A549 (cell line): ENCODE measurements at regions not wholly inside any gene's neighbourhood (a gene's known extent, or its start where the extent isn't known, plus 50 kb on each side); places are given as distances from the start of the nearest gene placed in this dataset.

Experiments
- ATAC-seq, 2 experiments: fragments of 200-7000 bp in 1 of 2; fragments of >200 bp in 1 of 2; cut with Nextera tagmentation in 1 of 2; cut with Tn5 transposase in 1 of 2; 3 replicates each; pipeline versions ENCODE4 v1.8.0 to v1.9.1; 2018 to 2020; ENCODE audit warnings: mild to moderate bottlenecking in 1 of 2, moderate library complexity in 1 of 2
- CTCF ChIA-PET: fragments of 300-600 bp; sonication (Branson Sonifier 250); formaldehyde crosslinking; extraction: SDS; loops from one replicate; lab custom pipeline; 2021; ENCODE audit warnings: antibody characterized with exemption, inconsistent platforms; lab: Yijun Ruan, JAX
- POLR2A ChIA-PET: fragments of 350-600 bp; formaldehyde crosslinking; extraction: SDS; loops from one replicate; lab custom pipeline; 2021; ENCODE audit warnings: antibody characterized with exemption, inconsistent platforms; lab: Yijun Ruan, JAX
- DNase-seq, 2 experiments: peaks; one replicate each; pipeline versions ENCODE4 v3.0.0 to v3.0.0-alpha.2; 2011 to 2016; ENCODE audit warnings: low read depth in 1 of 2, low spot score in 1 of 2
- FAIRE-seq: peaks from 2 replicates; lab custom pipeline; 2011; peaks lifted over from hg19 to GRCh38; lab: Jason Lieb, UNC
- H3K27ac ChIP-seq, 2 experiments: fragments of >200 bp; sonication (Bioruptor Twin); formaldehyde crosslinking; 3 replicates each; pipeline ENCODE4 v1.5.1; 2016 to 2017
- H3K4me1 ChIP-seq: fragments of >200 bp; sonication (Bioruptor Twin); formaldehyde crosslinking; 3 replicates; pipeline ENCODE4 v1.6.1; 2016
- H3K4me2 ChIP-seq: fragments of >200 bp; sonication (Bioruptor Twin); formaldehyde crosslinking; 3 replicates; pipeline ENCODE4 v1.6.1; 2016
- H3K4me3 ChIP-seq: fragments of >200 bp; sonication (Bioruptor Twin); formaldehyde crosslinking; 3 replicates; pipeline ENCODE4 v1.5.1; 2016
- H3K9me3 ChIP-seq: fragments of >200 bp; sonication (Bioruptor Twin); formaldehyde crosslinking; 3 replicates; pipeline ENCODE4 v1.6.1; 2016
- CBX8 ChIP-seq: fragments of 200-600 bp; sonication (generic); IDR thresholded peaks from 2 replicates; pipeline ENCODE4 v1.6.1; 2016
- CEBPB ChIP-seq, 2 experiments: fragments of >200 bp in 1 of 2; sonication (Bioruptor Twin) in 1 of 2; formaldehyde crosslinking in 1 of 2; IDR thresholded peaks; 2 replicates each; pipeline ENCODE4 v1.6.1; 2012 to 2016
- EHF ChIP-seq: fragments of 250-450 bp; sonication (Bioruptor Pico); IDR thresholded peaks from 2 replicates; pipeline ENCODE4 v1.5.0; 2020; ENCODE audit warnings: mild to moderate bottlenecking
- EHMT2 ChIP-seq: fragments of 200-600 bp; sonication (generic); IDR thresholded peaks from 2 replicates; pipeline ENCODE4 v1.6.1; 2016; ENCODE audit warnings: antibody characterized with exemption, low read depth, mild to moderate bottlenecking, moderate library complexity
- HOXB13 ChIP-seq: fragments of 250-450 bp; sonication (Bioruptor Pico); IDR thresholded peaks from 2 replicates; pipeline ENCODE4 v1.5.0; 2020; ENCODE audit warnings: low read depth, mild to moderate bottlenecking, moderate library complexity
- HOXB5 ChIP-seq: fragments of 250-450 bp; sonication (Bioruptor Pico); IDR thresholded peaks from 2 replicates; pipeline ENCODE4 v1.5.0; 2020; ENCODE audit warnings: mild to moderate bottlenecking, moderate library complexity
- KDM1A ChIP-seq: fragments of 200-600 bp; sonication (generic); IDR thresholded peaks from 2 replicates; pipeline ENCODE4 v1.6.1; 2016; ENCODE audit warnings: low read depth, mild to moderate bottlenecking
- KDM5A ChIP-seq: fragments of 200-600 bp; sonication (generic); IDR thresholded peaks from 2 replicates; pipeline ENCODE4 v1.6.1; 2016; ENCODE audit warnings: antibody characterized with exemption, mild to moderate bottlenecking
- MYC ChIP-seq: IDR thresholded peaks from 2 replicates; pipeline ENCODE4 v1.6.1; 2012; ENCODE audit warnings: mild to moderate bottlenecking, inconsistent platforms, low read length, improper control_type of control experiment, borderline replicate concordance
- POLR2A ChIP-seq: IDR thresholded peaks from 2 replicates; pipeline ENCODE4 v1.6.1; 2012; ENCODE audit warnings: mild to moderate bottlenecking, low read length
- RAD21 ChIP-seq, 2 experiments: fragments of >200 bp in 1 of 2; sonication (Bioruptor Twin) in 1 of 2; formaldehyde crosslinking in 1 of 2; IDR thresholded peaks in 1 of 2; conservative IDR thresholded peaks in 1 of 2; 2 replicates in 1 of 2; 3 replicates in 1 of 2; pipeline ENCODE4 v1.6.1; 2012 to 2018; ENCODE audit warnings: inconsistent platforms in 1 of 2
- SREBF2 ChIP-seq: fragments of 450-650 bp; IDR thresholded peaks from 2 replicates; pipeline ENCODE4 v1.6.1; 2014; ENCODE audit warnings: mild to moderate bottlenecking, moderate library complexity
- ZC3H11A ChIP-seq: fragments of 450-650 bp; IDR thresholded peaks from 2 replicates; pipeline ENCODE4 v1.6.1; 2014; ENCODE audit warnings: antibody characterized with exemption, mild to moderate bottlenecking
- WGBS: methylation state at CpG from one replicate; pipeline ENCODE4 v1.1.6; 2017; ENCODE audit errors: missing lambda C conversion rate; 5-methylcytosine and 5-hydroxymethylcytosine counted together
- TF ChIP-seq, protein P1 (sequence below): fragments of 200-600 bp; sonication (generic); IDR thresholded peaks from 2 replicates; pipeline ENCODE4 v1.6.1; 2016; ENCODE audit warnings: antibody characterized with exemption, mild to moderate bottlenecking, moderate library complexity
- TF ChIP-seq, protein P2 (sequence below): fragments of 450-650 bp; IDR thresholded peaks from 2 replicates; pipeline ENCODE4 v1.6.1; 2014; ENCODE audit warnings: antibody characterized with exemption
- TF ChIP-seq, protein P3 (sequence below): fragments of 250-450 bp; sonication (Bioruptor Pico); IDR thresholded peaks from 2 replicates; pipeline ENCODE4 v1.5.0; 2021; ENCODE audit warnings: mild to moderate bottlenecking, moderate library complexity, borderline replicate concordance
- TF ChIP-seq, protein P4 (sequence below): fragments of 150-350 bp; IDR thresholded peaks from 2 replicates; pipeline ENCODE4 v1.6.1; 2014; ENCODE audit warnings: low read depth, mild to moderate bottlenecking, low read length
- TF ChIP-seq, protein P5 (sequence below): fragments of >200 bp; sonication (Bioruptor Twin); formaldehyde crosslinking; IDR thresholded peaks from 2 replicates; pipeline ENCODE4 v1.6.1; 2016

DNA sequence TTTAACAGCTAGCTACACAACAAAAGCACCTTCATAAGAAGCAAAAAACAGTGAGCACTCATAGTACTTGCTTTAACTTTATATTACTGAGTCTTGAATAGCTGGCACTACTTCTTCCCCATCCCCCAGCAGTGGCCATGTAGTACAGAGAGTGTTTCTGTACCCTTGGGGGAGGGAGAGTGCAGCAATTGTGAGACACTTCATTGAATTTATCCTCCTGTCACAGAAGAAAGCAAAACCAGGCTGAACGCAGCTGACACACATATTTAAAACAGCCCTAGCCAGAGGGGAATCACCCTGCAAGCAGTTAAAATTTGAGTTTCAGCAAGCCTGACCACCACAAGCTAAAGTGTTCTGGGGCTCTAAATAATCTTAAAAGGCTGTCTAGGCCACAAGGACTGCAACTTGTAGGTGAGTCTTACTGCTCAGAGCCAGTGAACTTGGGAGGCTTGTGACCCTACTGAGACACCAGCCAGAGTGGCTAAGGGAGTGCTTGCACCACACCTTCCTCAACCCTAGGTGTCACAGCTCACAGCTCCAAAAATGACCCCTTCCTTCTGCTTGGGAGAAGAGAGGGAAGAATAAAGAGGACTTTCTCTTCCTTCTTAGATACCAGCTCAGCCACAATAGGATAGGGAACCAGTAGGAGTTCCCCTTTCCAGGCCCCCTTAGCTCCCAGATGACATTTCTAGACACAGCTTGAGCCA is 97.7 kb upstream of the MEOX2 start:
- FAIRE-seq, result no peak
- POLR2A ChIA-PET, result no interaction called here
- CTCF ChIA-PET, result no interaction called here
- no peaks in the 10 kb centered on the region for H3K9me3 ChIP-seq
- no peaks in the 10 kb centered on the region for H3K4me1 ChIP-seq
- TF ChIP-seq, protein P1, sequence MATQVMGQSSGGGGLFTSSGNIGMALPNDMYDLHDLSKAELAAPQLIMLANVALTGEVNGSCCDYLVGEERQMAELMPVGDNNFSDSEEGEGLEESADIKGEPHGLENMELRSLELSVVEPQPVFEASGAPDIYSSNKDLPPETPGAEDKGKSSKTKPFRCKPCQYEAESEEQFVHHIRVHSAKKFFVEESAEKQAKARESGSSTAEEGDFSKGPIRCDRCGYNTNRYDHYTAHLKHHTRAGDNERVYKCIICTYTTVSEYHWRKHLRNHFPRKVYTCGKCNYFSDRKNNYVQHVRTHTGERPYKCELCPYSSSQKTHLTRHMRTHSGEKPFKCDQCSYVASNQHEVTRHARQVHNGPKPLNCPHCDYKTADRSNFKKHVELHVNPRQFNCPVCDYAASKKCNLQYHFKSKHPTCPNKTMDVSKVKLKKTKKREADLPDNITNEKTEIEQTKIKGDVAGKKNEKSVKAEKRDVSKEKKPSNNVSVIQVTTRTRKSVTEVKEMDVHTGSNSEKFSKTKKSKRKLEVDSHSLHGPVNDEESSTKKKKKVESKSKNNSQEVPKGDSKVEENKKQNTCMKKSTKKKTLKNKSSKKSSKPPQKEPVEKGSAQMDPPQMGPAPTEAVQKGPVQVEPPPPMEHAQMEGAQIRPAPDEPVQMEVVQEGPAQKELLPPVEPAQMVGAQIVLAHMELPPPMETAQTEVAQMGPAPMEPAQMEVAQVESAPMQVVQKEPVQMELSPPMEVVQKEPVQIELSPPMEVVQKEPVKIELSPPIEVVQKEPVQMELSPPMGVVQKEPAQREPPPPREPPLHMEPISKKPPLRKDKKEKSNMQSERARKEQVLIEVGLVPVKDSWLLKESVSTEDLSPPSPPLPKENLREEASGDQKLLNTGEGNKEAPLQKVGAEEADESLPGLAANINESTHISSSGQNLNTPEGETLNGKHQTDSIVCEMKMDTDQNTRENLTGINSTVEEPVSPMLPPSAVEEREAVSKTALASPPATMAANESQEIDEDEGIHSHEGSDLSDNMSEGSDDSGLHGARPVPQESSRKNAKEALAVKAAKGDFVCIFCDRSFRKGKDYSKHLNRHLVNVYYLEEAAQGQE, result no peak
- TF ChIP-seq CEBPB (IDR thresholded peaks at IDR 0.05) (no peak), RAD21 (conservative IDR thresholded peaks at IDR 0.05 in 1 of 2, IDR thresholded peaks at IDR 0.05 in 1 of 2) (no peak), KDM5A (no peak)
- TF ChIP-seq, protein P2, sequence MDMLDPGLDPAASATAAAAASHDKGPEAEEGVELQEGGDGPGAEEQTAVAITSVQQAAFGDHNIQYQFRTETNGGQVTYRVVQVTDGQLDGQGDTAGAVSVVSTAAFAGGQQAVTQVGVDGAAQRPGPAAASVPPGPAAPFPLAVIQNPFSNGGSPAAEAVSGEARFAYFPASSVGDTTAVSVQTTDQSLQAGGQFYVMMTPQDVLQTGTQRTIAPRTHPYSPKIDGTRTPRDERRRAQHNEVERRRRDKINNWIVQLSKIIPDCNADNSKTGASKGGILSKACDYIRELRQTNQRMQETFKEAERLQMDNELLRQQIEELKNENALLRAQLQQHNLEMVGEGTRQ, result no peak
- TF ChIP-seq, all 56 proteins: peak for 0
- no peak for ATAC-seq
- no peak overlapping the region for H3K27ac ChIP-seq
- WGBS, result 100% methylated on average over 1 of the region's 1 CpG
- H3K4me2 ChIP-seq, result no peak overlapping the region
- no peak overlapping the region for H3K4me3 ChIP-seq
- DNase-seq, result no peak

DNA sequence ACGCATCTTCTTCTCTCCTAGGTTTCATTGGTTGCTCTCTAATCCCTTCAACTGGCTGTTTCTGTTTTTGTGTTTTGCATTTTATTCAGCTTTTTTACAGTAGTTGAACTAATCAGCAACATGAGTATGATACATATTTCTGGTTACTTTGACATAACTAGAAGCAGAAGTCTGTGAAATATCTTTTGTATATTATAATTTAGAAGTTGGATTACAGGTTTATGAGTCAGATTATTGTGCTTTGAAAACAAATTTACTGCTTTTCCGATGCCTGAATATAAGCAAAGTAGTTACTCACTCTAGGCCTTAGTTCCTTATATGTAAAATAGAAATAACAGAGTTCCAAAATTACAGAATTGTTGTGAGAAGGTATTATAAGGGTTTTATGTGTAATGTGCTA is 96.2 kb upstream of the MEOX2 start:
- FAIRE-seq (no peak), ATAC-seq (no peak), DNase-seq (no peak)
- Histone ChIP-seq H3K4me3 (no peak overlapping the region), H3K4me1 (no peaks in the 10 kb centered on the region), H3K9me3 (no peaks in the 10 kb centered on the region), H3K27ac (no peak overlapping the region), H3K4me2 (no peak overlapping the region)
- POLR2A ChIA-PET, result interaction anchor here (0.6 kb wide), 1 partner anchor 15 kb away, joined by 6 read pairs; no protein-coding TSS in a partner anchor
- TF ChIP-seq CBX8, result no peak
- TF ChIP-seq POLR2A, result no peak
- TF ChIP-seq KDM1A, result no peak
- TF ChIP-seq MYC, result no peak
- TF ChIP-seq SREBF2, result no peak
- TF ChIP-seq, protein P2, result no peak
- TF ChIP-seq, protein P3, sequence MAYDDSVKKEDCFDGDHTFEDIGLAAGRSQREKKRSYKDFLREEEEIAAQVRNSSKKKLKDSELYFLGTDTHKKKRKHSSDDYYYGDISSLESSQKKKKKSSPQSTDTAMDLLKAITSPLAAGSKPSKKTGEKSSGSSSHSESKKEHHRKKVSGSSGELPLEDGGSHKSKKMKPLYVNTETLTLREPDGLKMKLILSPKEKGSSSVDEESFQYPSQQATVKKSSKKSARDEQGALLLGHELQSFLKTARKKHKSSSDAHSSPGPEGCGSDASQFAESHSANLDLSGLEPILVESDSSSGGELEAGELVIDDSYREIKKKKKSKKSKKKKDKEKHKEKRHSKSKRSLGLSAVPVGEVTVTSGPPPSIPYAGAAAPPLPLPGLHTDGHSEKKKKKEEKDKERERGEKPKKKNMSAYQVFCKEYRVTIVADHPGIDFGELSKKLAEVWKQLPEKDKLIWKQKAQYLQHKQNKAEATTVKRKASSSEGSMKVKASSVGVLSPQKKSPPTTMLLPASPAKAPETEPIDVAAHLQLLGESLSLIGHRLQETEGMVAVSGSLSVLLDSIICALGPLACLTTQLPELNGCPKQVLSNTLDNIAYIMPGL, result no peak
- TF ChIP-seq HOXB5 (CRISPR knock-in tag), result no peak
- no peak for TF ChIP-seq EHF
- no peak for TF ChIP-seq EHMT2
- TF ChIP-seq HOXB13 (CRISPR knock-in tag), result no peak
- TF ChIP-seq CEBPB (IDR thresholded peaks at IDR 0.05), result no peak
- TF ChIP-seq, protein P4, sequence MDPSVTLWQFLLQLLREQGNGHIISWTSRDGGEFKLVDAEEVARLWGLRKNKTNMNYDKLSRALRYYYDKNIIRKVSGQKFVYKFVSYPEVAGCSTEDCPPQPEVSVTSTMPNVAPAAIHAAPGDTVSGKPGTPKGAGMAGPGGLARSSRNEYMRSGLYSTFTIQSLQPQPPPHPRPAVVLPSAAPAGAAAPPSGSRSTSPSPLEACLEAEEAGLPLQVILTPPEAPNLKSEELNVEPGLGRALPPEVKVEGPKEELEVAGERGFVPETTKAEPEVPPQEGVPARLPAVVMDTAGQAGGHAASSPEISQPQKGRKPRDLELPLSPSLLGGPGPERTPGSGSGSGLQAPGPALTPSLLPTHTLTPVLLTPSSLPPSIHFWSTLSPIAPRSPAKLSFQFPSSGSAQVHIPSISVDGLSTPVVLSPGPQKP, result no peak
- TF ChIP-seq, protein P1, result no peak
- TF ChIP-seq, protein P5, sequence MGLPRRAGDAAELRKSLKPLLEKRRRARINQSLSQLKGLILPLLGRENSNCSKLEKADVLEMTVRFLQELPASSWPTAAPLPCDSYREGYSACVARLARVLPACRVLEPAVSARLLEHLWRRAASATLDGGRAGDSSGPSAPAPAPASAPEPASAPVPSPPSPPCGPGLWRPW, result no peak
- no peak for TF ChIP-seq ZC3H11A
- CTCF ChIA-PET, result no interaction called here
- 42% methylated on average over 2 of the region's 2 CpGs for WGBS
